Renal pelvis (tissue), 1 donor: ENCODE measurements at regions not wholly inside any gene's neighbourhood (a gene's known extent, or its start where the extent isn't known, plus 50 kb on each side); places are given as distances from the start of the nearest gene placed in this dataset.

ENCODE experiments used
- DNase-seq: peaks from one replicate; pipeline ENCODE4 v3.0.0-alpha.2; 2013

DNA sequence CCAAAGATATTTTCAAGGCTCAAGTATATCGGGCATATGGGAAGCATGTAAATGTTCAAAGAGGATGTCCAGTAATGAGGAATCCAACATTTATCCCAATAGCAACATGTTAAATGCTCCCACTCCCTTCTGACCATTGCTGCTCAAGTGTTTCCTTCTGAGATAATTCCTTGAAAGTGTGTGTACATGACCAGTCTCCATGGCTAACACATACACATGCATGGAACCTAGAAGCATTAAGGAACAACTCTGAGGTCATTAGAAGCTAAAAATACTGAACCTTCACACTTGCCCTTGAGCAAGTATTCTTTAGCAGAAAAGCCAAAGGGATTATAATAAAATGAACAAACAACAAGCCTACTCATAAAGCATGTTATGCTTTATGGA lies 433.8 kb upstream of the TCF4 start:
- no peak for DNase-seq

- DNase-seq, result no peak
These were observed 433.3 kb upstream of the TCF4 start for GRCh38 chr18:56021136-56021808.

GRCh38 chr18:56019908-56020307 lies 431.9 kb upstream of the TCF4 start:
- no peak for DNase-seq

GRCh38 chr18:56019156-56019555 lies 431.2 kb upstream of the TCF4 start:
- no peak for DNase-seq

DNA sequence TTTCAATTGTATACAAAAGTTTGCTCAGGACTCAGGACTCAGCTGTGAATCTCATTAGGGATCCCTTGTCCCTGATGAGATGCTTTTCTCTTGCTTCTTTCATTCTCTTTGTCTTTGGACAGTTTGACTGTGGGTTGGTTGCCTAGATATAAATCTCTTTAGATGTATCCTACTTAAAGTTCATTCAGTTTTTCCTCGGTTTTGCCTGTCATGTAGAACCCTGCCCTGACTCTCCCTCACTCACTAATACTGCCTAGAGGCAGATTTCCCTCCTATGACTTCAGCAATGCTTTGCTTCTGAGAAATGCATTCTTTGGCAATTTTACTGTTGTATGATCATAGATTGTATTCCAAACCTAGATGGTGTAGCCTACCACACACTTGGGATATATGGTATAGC lies 421.4 kb upstream of the TCF4 start:
- no peak for DNase-seq

DNA sequence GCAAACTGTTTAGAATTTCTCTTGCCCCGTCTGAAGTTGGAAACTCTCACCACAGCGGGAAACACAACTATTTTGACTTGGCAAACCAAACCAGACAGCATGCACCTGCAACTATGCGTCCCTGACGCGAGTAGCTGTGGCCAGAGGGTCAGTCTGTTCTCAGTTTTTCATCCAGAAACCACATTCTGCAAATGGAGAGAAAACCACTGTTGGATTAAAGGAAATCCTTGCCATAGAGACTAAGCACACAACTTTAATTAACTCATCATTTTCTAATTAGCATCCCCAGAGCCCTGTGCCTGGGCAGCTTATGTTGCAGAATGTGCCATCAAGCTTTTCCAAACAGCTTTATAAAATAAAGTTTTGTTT lies 415.7 kb upstream of the TCF4 start:
- DNase-seq, result no peak

- DNase-seq, result no peak
These were observed 415.2 kb upstream of the TCF4 start for GRCh38 chr18:56003009-56003719.

- no peak for DNase-seq
These were observed 413.6 kb upstream of the TCF4 start for GRCh38 chr18:56001576-56001975.

- DNase-seq, result no peak
These were observed 412.0 kb upstream of the TCF4 start for GRCh38 chr18:56000041-56000440.

DNA sequence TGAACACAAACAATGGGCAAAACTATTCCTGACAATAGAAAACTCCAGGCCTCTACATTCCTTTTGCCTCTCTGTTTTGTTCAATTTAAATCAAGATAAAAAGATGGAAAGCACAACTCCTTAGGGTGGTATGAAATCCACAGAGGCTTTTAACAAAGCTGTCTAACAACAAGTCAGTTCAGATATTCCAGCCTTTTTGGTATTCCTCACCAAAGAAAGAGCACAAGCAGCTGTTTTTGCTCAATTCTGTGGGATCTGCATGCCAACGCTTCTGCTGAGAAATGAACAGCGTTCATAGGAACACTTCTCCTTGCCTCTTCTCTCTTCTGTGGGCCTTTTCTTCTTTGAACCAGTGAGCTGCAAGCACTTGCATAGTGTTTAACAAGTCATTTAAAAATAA lies 411.6 kb upstream of the TCF4 start:
- no peak for DNase-seq

DNA sequence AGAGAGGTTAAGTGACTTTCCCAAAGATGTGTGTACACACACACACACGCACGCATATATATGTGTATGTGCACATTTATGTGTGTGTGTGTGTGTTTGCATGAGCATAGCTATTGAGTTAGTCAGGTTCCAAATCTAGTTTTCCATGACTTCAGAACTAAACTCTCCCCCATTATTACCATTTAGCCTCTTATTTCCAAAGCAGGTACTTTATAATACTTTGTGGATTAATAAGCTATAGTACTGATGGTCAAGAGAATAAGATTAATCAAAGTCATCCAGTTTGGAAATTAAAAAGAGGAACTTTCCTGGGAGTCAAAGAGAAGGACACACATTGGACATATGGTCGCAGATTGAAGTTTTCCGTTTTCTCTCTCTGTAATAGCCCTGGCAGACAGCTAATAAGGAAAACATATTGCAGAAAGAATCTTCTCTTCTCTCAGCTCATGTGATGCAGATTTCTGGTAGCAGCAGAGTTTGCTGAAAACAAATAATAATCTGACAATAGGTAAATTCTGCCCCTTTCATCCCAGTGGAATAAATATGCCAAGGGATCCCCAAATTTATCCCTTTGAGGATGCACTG lies 410.9 kb upstream of the TCF4 start:
- DNase-seq, result no peak

DNA sequence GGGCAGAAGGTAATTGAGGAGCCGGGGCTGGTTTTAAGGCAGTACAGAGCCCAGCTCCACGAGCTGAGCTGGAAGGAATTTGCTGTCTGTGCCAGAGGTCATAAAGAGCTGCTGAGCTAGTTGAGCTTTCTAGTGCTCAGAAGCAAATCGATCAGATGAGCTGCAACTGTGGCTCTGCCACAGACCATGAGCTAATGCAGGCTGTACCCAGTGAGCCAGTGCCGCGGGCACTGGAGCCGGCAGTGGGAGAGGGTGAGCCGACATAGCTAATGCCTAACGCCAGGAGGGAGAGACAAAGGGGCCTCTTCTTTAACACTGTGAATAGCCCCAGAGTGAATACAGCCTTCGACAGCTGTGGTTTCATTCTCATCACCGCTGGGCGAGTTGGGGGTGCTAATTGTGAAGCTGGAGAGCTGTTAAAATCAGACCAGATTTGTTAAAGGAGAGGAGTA lies 410.1 kb upstream of the TCF4 start:
- DNase-seq, result no peak

DNA sequence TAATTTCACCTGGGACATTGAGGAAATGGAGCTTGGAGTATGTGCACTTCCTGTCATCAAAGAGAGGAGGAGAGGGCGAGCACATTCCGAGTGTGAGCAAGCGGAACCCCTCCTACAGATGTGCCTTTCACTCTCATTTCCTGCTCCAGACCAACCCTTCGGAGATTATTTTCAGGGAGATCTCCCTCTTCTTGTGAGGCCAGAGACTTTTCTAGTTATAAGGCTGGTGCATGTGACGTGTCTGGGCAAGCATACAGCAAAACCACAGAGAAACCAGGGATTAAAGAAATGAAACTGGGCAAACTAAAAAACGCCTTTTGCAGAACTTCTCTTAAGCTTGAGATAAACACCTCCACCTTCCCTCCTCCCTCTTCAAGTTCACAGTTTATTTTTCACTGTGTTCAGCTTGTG lies 409.2 kb upstream of the TCF4 start:
- no peak for DNase-seq

GRCh38 chr18:55996717-55997116 lies 408.7 kb upstream of the TCF4 start:
- DNase-seq, result no peak

- DNase-seq, result no peak
These were observed 402.2 kb upstream of the TCF4 start for GRCh38 chr18:55990186-55990585.

DNA sequence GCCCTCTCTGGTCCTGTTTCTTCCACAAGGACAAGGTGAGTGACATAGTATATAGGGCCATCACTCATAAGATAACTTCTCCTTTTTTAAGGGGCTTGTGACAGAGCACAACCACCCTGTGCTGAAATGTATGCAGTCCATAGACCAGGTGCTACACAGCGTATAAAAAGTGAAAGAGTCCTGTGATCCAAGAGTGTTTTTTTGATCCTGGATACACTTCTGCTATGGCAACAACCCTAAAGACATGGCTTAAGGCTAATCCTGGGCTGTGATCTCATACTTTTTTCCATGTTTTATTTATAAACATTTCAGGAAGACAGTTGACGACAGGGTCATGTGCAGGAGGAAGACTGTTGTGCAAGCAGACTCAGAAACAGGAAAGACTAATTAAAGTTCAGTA lies 400.5 kb upstream of the TCF4 start:
- DNase-seq, result no peak

- DNase-seq, result no peak
These were observed 395.4 kb upstream of the TCF4 start for GRCh38 chr18:55983433-55983832.

- DNase-seq, result no peak
These were observed 395.0 kb upstream of the TCF4 start for GRCh38 chr18:55982992-55983391.

- DNase-seq, result no peak
These were observed 393.9 kb upstream of the TCF4 start for GRCh38 chr18:55981712-55982475.

GRCh38 chr18:55974521-55974920 lies 386.5 kb upstream of the TCF4 start:
- DNase-seq, result no peak

DNA sequence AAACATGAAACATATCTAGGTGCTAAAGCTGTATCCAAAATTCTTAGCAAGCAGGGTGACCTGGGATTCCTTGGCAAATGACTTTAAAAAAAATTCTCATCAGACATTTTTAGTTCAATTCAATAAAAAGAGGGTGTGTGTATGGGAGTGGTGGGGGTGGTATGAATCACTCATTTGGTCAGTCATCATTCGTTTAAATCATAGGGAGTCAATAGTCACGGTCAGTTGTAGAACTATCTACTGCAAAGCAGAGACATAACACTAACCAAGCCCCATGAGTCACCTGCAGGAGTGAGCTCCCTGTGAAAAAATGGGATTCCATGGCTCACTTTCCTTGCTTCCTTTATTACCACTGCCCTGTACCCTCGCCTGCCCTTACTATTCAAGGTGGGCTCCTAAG lies 380.6 kb upstream of the TCF4 start:
- no peak for DNase-seq

DNA sequence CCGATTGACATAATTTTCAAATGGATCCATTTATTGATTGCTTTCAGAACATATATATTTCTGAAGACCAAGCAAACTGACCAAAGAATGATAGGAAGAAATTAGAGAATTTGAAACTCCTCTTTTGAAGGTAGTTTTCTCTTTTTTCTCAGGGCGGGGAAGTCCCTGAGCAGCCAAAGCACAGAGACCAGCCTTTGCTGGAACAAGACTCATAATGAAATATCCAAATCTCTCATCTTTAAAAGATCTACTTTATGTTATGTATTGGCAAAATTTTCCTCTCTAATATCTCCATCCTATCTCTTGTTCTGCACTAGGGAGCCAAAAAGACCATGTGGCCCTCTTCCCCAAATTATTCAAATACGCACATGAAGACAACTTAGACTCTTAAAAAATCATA lies 379.0 kb upstream of the TCF4 start:
- DNase-seq, result no peak

DNA sequence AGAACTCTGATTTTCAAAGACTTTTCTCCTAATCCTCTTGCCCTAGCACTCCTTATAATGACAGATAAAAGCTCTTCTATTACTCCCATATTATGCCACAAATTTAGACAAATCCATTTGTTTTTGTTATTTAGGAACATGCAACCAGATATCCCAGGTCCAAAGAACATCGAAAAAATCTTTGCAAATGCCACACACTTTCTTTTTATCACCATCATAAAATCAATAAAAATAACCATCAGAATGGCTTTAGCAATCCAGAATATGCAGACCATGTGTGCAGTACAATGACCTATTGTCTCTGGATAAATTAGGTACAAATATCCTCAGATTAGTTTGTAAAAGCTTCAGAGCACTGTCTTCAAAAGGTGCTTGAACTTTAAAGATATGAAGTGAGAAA lies 376.2 kb upstream of the TCF4 start:
- no peak for DNase-seq
